Keratinocyte (primary cell): ENCODE measurements at regions not wholly inside any gene's neighbourhood (a gene's known extent, or its start where the extent isn't known, plus 50 kb on each side); places are given as distances from the start of the nearest gene placed in this dataset.

ENCODE experiments used
- DNase-seq: peaks from one replicate; pipeline ENCODE4 v3.0.0-alpha.2; 2011; ENCODE audit warnings: low read depth, missing footprints, low spot score
- FAIRE-seq: peaks from 2 replicates; lab custom pipeline; 2011; peaks lifted over from hg19 to GRCh38; lab: Jason Lieb, UNC
- H2AFZ ChIP-seq: 2 replicates; pipeline ENCODE4 v1.6.0; 2012; ENCODE audit warnings: low read length, control low read depth, inconsistent platforms; ENCODE audit not compliant: control insufficient read depth
- H3K27ac ChIP-seq: 2 replicates; pipeline ENCODE4 v1.5.1; 2011; ENCODE audit warnings: low read length; ENCODE audit not compliant: control insufficient read depth, insufficient read depth
- H3K27me3 ChIP-seq: 3 replicates; pipeline ENCODE4 v1.6.0; 2011; ENCODE audit warnings: low read length; ENCODE audit not compliant: control insufficient read depth, insufficient read depth; ENCODE audit errors: extremely low read depth
- H3K36me3 ChIP-seq, 2 experiments: 2 replicates in 1 of 2; 3 replicates in 1 of 2; pipeline ENCODE4 v1.5.1; 2011; ENCODE audit warnings: low read length in 2 of 2, mild to moderate bottlenecking in 1 of 2; ENCODE audit not compliant: control insufficient read depth in 2 of 2, insufficient read depth in 2 of 2; ENCODE audit errors: extremely low read depth in 1 of 2
- H3K4me1 ChIP-seq: 3 replicates; pipeline ENCODE4 v1.5.1; 2011; ENCODE audit warnings: low read length; ENCODE audit not compliant: control insufficient read depth, insufficient read depth; ENCODE audit errors: extremely low read depth
- H3K4me2 ChIP-seq: 3 replicates; pipeline ENCODE4 v1.6.0; 2011; ENCODE audit warnings: low read depth, low read length; ENCODE audit not compliant: control insufficient read depth, insufficient read depth; ENCODE audit errors: extremely low read depth
- H3K4me3 ChIP-seq, 3 experiments: fragments of 200-600 bp in 1 of 3; sonication (generic) in 1 of 3; 2 replicates in 2 of 3; 3 replicates in 1 of 3; pipeline ENCODE4 v1.5.1; 2011 to 2016; ENCODE audit warnings: low read length in 3 of 3, mild to moderate bottlenecking in 3 of 3, control low read depth in 2 of 3, inconsistent platforms in 1 of 3, low read depth in 1 of 3, mixed read lengths in 1 of 3, mixed run types in 1 of 3, moderate library complexity in 1 of 3; ENCODE audit not compliant: control insufficient read depth in 2 of 3, insufficient read depth in 2 of 3; ENCODE audit errors: extremely low read depth in 1 of 3
- H3K79me2 ChIP-seq: 2 replicates; pipeline ENCODE4 v1.6.0; 2012; ENCODE audit warnings: low read length; ENCODE audit not compliant: control insufficient read depth, insufficient read depth
- H3K9ac ChIP-seq: 3 replicates; pipeline ENCODE4 v1.6.0; 2011; ENCODE audit warnings: low read length; ENCODE audit not compliant: control insufficient read depth, insufficient read depth; ENCODE audit errors: extremely low read depth
- H3K9me1 ChIP-seq: 3 replicates; pipeline ENCODE4 v1.6.0; 2011; ENCODE audit warnings: low read length; ENCODE audit not compliant: control insufficient read depth, insufficient read depth; ENCODE audit errors: extremely low read depth
- H3K9me3 ChIP-seq: 2 replicates; pipeline ENCODE4 v1.5.1; 2012; ENCODE audit warnings: low read depth, low read length; ENCODE audit not compliant: control insufficient read depth
- H4K20me1 ChIP-seq: 3 replicates; pipeline ENCODE4 v1.6.0; 2011; ENCODE audit warnings: low read length; ENCODE audit not compliant: control insufficient read depth, insufficient read depth; ENCODE audit errors: extremely low read depth
- CTCF ChIP-seq, 3 experiments: IDR thresholded peaks in 1 of 3; conservative IDR thresholded peaks in 1 of 3; optimal IDR thresholded peaks in 1 of 3; 2 replicates in 2 of 3; 3 replicates in 1 of 3; pipeline versions ENCODE3 to v1.5.1; 2011; ENCODE audit warnings: low read length in 3 of 3, mild to moderate bottlenecking in 3 of 3, moderate library complexity in 2 of 3, control low read depth in 1 of 3, inconsistent platforms in 1 of 3; ENCODE audit not compliant: insufficient read depth in 2 of 3; ENCODE audit errors: extremely low read depth in 1 of 3
- EZH2 ChIP-seq: IDR thresholded peaks from one replicate; pipeline ENCODE4 v1.6.1; 2012; ENCODE audit warnings: inconsistent platforms, mild to moderate bottlenecking, low read length, moderate library complexity
- dilution Hi-C: fragments of 300-500 bp; cut with MboI; formaldehyde crosslinking; loops from one replicate; pipeline ENCODE4 v1.7.0; 2020; ENCODE audit warnings: low sequenced_read_pairs; ENCODE audit not compliant: extremely low pct_ligation_motif_present

DNA sequence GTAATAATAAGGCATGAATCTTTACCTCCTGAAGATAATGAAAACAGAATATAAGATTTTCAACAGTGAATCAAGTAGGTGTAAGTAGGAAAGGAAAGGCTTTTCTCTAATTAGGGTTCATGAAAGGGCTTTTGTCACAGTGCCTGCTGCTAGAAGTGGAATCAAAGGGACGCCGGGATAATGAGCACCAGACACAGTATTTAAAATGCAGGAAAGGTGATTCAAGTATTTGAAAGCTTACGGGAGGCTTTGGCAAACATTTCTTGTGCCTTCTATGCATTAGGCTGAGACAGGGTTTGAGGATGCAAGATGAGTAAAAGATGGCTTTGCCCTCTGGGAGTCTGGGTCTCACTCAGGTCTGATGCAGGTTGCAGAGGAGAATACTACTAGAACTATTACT is 70.5 kb upstream of the ANO4 start:
- TF ChIP-seq EZH2, result no peak
- no peak for TF ChIP-seq CTCF (optimal IDR thresholded peaks at IDR 0.05 in 1 of 3, IDR thresholded peaks at IDR 0.05 in 1 of 3, conservative IDR thresholded peaks at IDR 0.05 in 1 of 3; ENCODE audit: extremely low read depth in 1 of 3, insufficient read depth in 2 of 3, low read length in 3 of 3)
- no peaks in the 10 kb centered on the region for H3K9me3 ChIP-seq
- dilution Hi-C loops, result no loop called here
- DNase-seq (no peak), FAIRE-seq (no peak)
- peaks cover 26% of the 10 kb centered on the region for H3K79me2 ChIP-seq
- no peak overlapping the region for H3K4me2 ChIP-seq
- no peaks in the 10 kb centered on the region for H3K36me3 ChIP-seq
- no peaks in the 10 kb centered on the region for H4K20me1 ChIP-seq
- no peaks in the 10 kb centered on the region for H3K9me1 ChIP-seq
- H2AFZ ChIP-seq, result no peak overlapping the region
- H3K9ac ChIP-seq, result no peak overlapping the region
- no peaks in the 10 kb centered on the region for H3K27me3 ChIP-seq
- peaks cover 11% of the 10 kb centered on the region for H3K4me1 ChIP-seq
- H3K27ac ChIP-seq, result no peak overlapping the region
- H3K4me3 ChIP-seq, result no peak overlapping the region

GRCh38 chr12:100733817-100734593 is 60.6 kb upstream of the ANO4 start:
- no peak overlapping the region for H2AFZ ChIP-seq
- no peaks in the 10 kb centered on the region for H3K9me3 ChIP-seq
- H3K27ac ChIP-seq, result no peak overlapping the region
- no peak for DNase-seq
- no peak overlapping the region for H3K9ac ChIP-seq
- no peak overlapping the region for H3K4me3 ChIP-seq
- H3K79me2 ChIP-seq, result peaks cover 4% of the 10 kb centered on the region
- H3K36me3 ChIP-seq, result peaks cover 0 to 2% of the 10 kb centered on the region in 2 experiments
- dilution Hi-C loops, result no loop called here
- peak; percentile 60 for FAIRE-seq
- TF ChIP-seq EZH2 (no peak), CTCF (optimal IDR thresholded peaks at IDR 0.05 in 1 of 3, IDR thresholded peaks at IDR 0.05 in 1 of 3, conservative IDR thresholded peaks at IDR 0.05 in 1 of 3; ENCODE audit: extremely low read depth in 1 of 3, insufficient read depth in 2 of 3, low read length in 3 of 3) (peak in 2 of 3 experiments; percentile 48 to 60)
- H3K27me3 ChIP-seq, result no peaks in the 10 kb centered on the region
- H3K4me1 ChIP-seq, result no peaks in the 10 kb centered on the region
- H4K20me1 ChIP-seq, result no peaks in the 10 kb centered on the region
- H3K4me2 ChIP-seq, result no peak overlapping the region
- H3K9me1 ChIP-seq, result no peaks in the 10 kb centered on the region
